Lung (tissue), 11 donors: ENCODE measurements at regions not wholly inside any gene's neighbourhood (a gene's known extent, or its start where the extent isn't known, plus 50 kb on each side); places are given as distances from the start of the nearest gene placed in this dataset.
A peak's percentile ranks its signal among the peaks of the same experiment; 100 is the strongest.

Experiments used
- ATAC-seq: fragments of 200-7000 bp; cut with Tn5 transposase; one replicate; pipeline ENCODE4 v1.9.1; 2020; ENCODE audit warnings: moderate number of reproducible peaks; ENCODE audit not compliant: insufficient read depth, low FRiP score
- DNase-seq, 3 donors: peaks; one replicate each; pipeline ENCODE4 v3.0.0-alpha.2; 2013 to 2017
- H3K27ac ChIP-seq, 2 donors: one replicate each; pipeline ENCODE4 v1.5.1; 2013; ENCODE audit warnings: mild to moderate bottlenecking in 2 of 2, moderate library complexity in 2 of 2, control low read depth in 1 of 2, inconsistent platforms in 1 of 2, low read depth in 1 of 2, low read length in 1 of 2
- H3K27me3 ChIP-seq, 3 donors: one replicate each; pipeline ENCODE4 v1.5.1; 2013; ENCODE audit warnings: low read length in 2 of 3; ENCODE audit not compliant: control insufficient read depth in 3 of 3, insufficient read depth in 3 of 3
- H3K36me3 ChIP-seq, 4 donors: one replicate each; pipeline ENCODE4 v1.5.1; 2013; ENCODE audit warnings: low read length in 4 of 4, mild to moderate bottlenecking in 1 of 4, moderate library complexity in 1 of 4; ENCODE audit not compliant: control insufficient read depth in 4 of 4, insufficient read depth in 4 of 4
- H3K4me1 ChIP-seq, 5 donors: one replicate each; pipeline ENCODE4 v1.5.1; 2013; ENCODE audit warnings: low read length in 5 of 5, mild to moderate bottlenecking in 2 of 5, moderate library complexity in 1 of 5; ENCODE audit not compliant: control insufficient read depth in 5 of 5, insufficient read depth in 5 of 5
- H3K4me3 ChIP-seq: one replicate; pipeline ENCODE4 v1.5.1; 2013; ENCODE audit warnings: mild to moderate bottlenecking, control low read depth, moderate library complexity
- H3K9ac ChIP-seq, 2 donors: one replicate each; pipeline ENCODE4 v1.5.1; 2013; ENCODE audit warnings: low read length in 2 of 2, control low read depth in 1 of 2; ENCODE audit not compliant: insufficient read depth in 1 of 2
- H3K9me3 ChIP-seq, 4 donors: one replicate each; pipeline ENCODE4 v1.5.1; 2013; ENCODE audit warnings: low read length in 3 of 4, mild to moderate bottlenecking in 1 of 4, moderate library complexity in 1 of 4; ENCODE audit not compliant: control insufficient read depth in 4 of 4, insufficient read depth in 3 of 4
- WGBS, 2 donors: extraction: QIAGEN DNeasy Blood & Tissue Kit; methylation state at CpG; one replicate each; pipeline ENCODE4 v1.1.7; 2013; 5-methylcytosine and 5-hydroxymethylcytosine counted together
- TF ChIP-seq, protein P1 (sequence below): IDR thresholded peaks from 2 replicates; pipeline ENCODE4 v1.5.1; 2012; ENCODE audit warnings: mild to moderate bottlenecking; ENCODE audit errors: control extremely low read depth, extremely low read depth
- donor health status: control.
- donor health status: control.
- donor health status: Bipolar disorder and iron deficiency.
- donor health status: healthy.
- donor health status: DM: yes; HTN: yes; CAD: no.

GRCh38 chr10:24115403-24115802 is 93.5 kb upstream of the KIAA1217 start:
- no peak for ATAC-seq
- 89 to 92% methylated on average over 1 of the region's 1 CpG for WGBS, 2 donors
- TF ChIP-seq, protein P1, sequence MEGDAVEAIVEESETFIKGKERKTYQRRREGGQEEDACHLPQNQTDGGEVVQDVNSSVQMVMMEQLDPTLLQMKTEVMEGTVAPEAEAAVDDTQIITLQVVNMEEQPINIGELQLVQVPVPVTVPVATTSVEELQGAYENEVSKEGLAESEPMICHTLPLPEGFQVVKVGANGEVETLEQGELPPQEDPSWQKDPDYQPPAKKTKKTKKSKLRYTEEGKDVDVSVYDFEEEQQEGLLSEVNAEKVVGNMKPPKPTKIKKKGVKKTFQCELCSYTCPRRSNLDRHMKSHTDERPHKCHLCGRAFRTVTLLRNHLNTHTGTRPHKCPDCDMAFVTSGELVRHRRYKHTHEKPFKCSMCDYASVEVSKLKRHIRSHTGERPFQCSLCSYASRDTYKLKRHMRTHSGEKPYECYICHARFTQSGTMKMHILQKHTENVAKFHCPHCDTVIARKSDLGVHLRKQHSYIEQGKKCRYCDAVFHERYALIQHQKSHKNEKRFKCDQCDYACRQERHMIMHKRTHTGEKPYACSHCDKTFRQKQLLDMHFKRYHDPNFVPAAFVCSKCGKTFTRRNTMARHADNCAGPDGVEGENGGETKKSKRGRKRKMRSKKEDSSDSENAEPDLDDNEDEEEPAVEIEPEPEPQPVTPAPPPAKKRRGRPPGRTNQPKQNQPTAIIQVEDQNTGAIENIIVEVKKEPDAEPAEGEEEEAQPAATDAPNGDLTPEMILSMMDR, result no peak
- no peak overlapping the region for H3K9ac ChIP-seq
- DNase-seq, result peak in 1 of 3 donors; percentile 36
- no peak overlapping the region for H3K4me3 ChIP-seq
- H3K27me3 ChIP-seq, result no peaks in the 10 kb centered on the region
- peaks cover 0 to 18% (median 9%) of the 10 kb centered on the region in 5 donors for H3K4me1 ChIP-seq
- H3K9me3 ChIP-seq, result no peaks in the 10 kb centered on the region
- peak overlapping the region in 1 of 2 donors; percentile 74 for H3K27ac ChIP-seq
- no peaks in the 10 kb centered on the region for H3K36me3 ChIP-seq

DNA sequence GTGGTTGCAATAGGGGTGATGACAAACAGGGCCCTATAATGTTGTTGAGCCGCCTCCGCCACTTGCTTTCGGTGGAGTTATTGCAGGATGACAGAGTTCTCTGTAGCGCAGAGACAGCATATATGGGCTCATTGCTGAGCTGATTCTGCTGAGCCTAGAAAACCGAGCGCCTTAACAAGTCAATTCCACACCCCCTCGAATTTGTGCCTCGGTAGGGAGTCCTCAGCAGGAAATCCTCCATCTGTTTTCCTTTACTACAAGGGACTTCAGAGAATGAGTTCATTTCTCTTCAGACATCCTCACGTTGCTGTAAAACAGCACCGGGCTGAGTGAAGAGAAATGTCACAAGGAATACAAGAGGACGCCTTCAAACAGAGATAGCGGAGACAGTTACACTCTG is 90.7 kb upstream of the KIAA1217 start:
- ATAC-seq (no peak), DNase-seq (peak in 2 of 3 donors; percentile 36 to 55)

GRCh38 chr10:24119896-24120295 is 89.0 kb upstream of the KIAA1217 start:
- no peak for DNase-seq
- H3K4me3 ChIP-seq, result peak overlapping the region; percentile 19
- ATAC-seq, result no peak
- H3K36me3 ChIP-seq, result no peaks in the 10 kb centered on the region
- peaks cover 0 to 18% (median 7%) of the 10 kb centered on the region in 5 donors for H3K4me1 ChIP-seq
- TF ChIP-seq, protein P1, result no peak
- peak overlapping the region; percentile 49 to 52 for H3K27ac ChIP-seq
- WGBS, 2 donors, result 68 to 69% methylated on average over 5 of the region's 5 CpGs
- H3K9ac ChIP-seq, result no peak overlapping the region
- H3K9me3 ChIP-seq, result no peaks in the 10 kb centered on the region
- no peaks in the 10 kb centered on the region for H3K27me3 ChIP-seq

More for the DNA sequence above, 90.7 kb upstream of the KIAA1217 start:
- H3K27ac ChIP-seq, result no peak overlapping the region
- H3K27me3 ChIP-seq, result no peaks in the 10 kb centered on the region
- no peak overlapping the region for H3K4me3 ChIP-seq
- 35 to 36% methylated on average over 12 of the region's 12 CpGs for WGBS, 2 donors
- no peaks in the 10 kb centered on the region for H3K36me3 ChIP-seq
- peak overlapping the region; percentile 23 to 49 for H3K9ac ChIP-seq
- peaks cover 0 to 18% (median 9%) of the 10 kb centered on the region in 5 donors for H3K4me1 ChIP-seq
- H3K9me3 ChIP-seq, result no peaks in the 10 kb centered on the region
- TF ChIP-seq, protein P1, result no peak

DNA sequence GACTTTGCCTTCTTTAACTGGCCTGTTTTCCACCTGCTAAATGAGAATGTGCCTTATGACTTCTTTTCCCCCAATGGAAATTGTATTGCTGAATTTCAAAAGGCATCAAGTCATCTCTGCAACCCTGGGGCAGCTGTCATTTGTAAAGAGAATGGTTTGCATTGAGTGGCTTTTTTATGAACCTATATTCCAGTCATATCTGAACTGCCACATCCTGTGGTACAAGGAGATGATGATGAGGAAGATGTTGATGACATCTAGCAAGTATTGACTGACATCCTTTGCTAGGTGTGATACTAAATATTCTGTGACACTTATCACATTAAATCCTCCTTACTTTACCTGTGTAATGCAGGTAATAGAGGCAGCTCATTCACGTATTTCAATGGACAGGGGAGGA is 88.3 kb upstream of the KIAA1217 start:
- Histone ChIP-seq H3K9me3 (no peaks in the 10 kb centered on the region), H3K4me1 (peaks cover 0 to 18% (median 3%) of the 10 kb centered on the region in 5 donors), H3K27ac (peak overlapping the region in 1 of 2 donors; percentile 37), H3K27me3 (no peaks in the 10 kb centered on the region), H3K4me3 (no peak overlapping the region), H3K36me3 (no peaks in the 10 kb centered on the region), H3K9ac (no peak overlapping the region)
- WGBS, 2 donors, result 73 to 92% methylated on average over 1 of the region's 1 CpG
- no peak for DNase-seq
- ATAC-seq, result no peak
- TF ChIP-seq, protein P1, result no peak
